ENCODE measurements at regions not wholly inside any gene's neighbourhood (a gene's known extent, or its start where the extent isn't known, plus 50 kb on each side); places are given as distances from the start of the nearest gene placed in this dataset.

GRCh38 chr3:182180654-182181385 is 469.1 kb downstream of the SOX2 start:
- DNase-seq, result peak; percentile 16
- WGBS (ENCODE audit: low lambda C conversion rate), result 62% methylated on average over 9 of the region's 9 CpGs
- no peaks in the 10 kb centered on the region for H4K20me1 ChIP-seq (ENCODE audit: insufficient read depth)
- H3K36me3 ChIP-seq (replicated peaks in 1 of 2; ENCODE audit: control insufficient read depth in 1 of 2, insufficient read depth in 2 of 2, low read length in 1 of 2), result no peaks in the 10 kb centered on the region
- no peaks in the 10 kb centered on the region for H3K9me3 ChIP-seq
- POLR2A ChIA-PET, result no interaction called here
- CTCF ChIA-PET, result interaction anchor here (0.9 to 1.2 kb wide), 3 partner anchors 10 to 463 kb away, joined by 3 to 4 read pairs (median 3); no protein-coding TSS in a partner anchor
- H3K9me2 ChIP-seq, result no peaks in the 10 kb centered on the region
- no peak overlapping the region for H3K27ac ChIP-seq (ENCODE audit: low read depth in 2 of 2, low read length in 1 of 2)
- H3K79me2 ChIP-seq (ENCODE audit: insufficient read depth), result no peaks in the 10 kb centered on the region
- H3K4me3 ChIP-seq (ENCODE audit: low read depth in 2 of 2, low read length in 1 of 2), result no peak overlapping the region
- H3K4me1 ChIP-seq (ENCODE audit: control insufficient read depth in 1 of 2, insufficient read depth in 2 of 2, low read depth in 1 of 2, low read length in 1 of 2), result peaks cover 4 to 6% of the 10 kb centered on the region in 2 experiments; a peak in 3 of 4 replicates
- no peaks in the 10 kb centered on the region for H3K27me3 ChIP-seq (ENCODE audit: insufficient read depth)
- H3K9ac ChIP-seq, result no peak overlapping the region
- TF ChIP-seq GATA2 (CRISPR knock-in tag; IDR thresholded peaks at IDR 0.05) (peak; percentile 92), RCOR1 (IDR thresholded peaks at IDR 0.05; ENCODE audit: low read length) (peak; percentile 64; the same call in 1 of the 2 replicates), EP300 (IDR thresholded peaks at IDR 0.05; ENCODE audit: borderline replicate concordance in 1 of 2, low read depth in 1 of 2, low read length in 1 of 2) (peak in 1 of 2 experiments; percentile 59; a peak in 1 of 4 replicates), RAD21 (IDR thresholded peaks at IDR 0.05; ENCODE audit: low read length) (no peak)
- no peak overlapping the region for H3K4me2 ChIP-seq
- no peak overlapping the region for H2AFZ ChIP-seq (ENCODE audit: low read depth)
- no peaks in the 10 kb centered on the region for H3F3A ChIP-seq (replicated peaks; ENCODE audit: insufficient read depth)

- Histone ChIP-seq H3K27me3 (ENCODE audit: insufficient read depth) (no peaks in the 10 kb centered on the region), H3F3A (replicated peaks; ENCODE audit: insufficient read depth) (no peaks in the 10 kb centered on the region), H3K27ac (ENCODE audit: low read depth in 2 of 2, low read length in 1 of 2) (no peak overlapping the region), H3K9ac (no peak overlapping the region), H2AFZ (ENCODE audit: low read depth) (no peak overlapping the region), H3K36me3 (replicated peaks in 1 of 2; ENCODE audit: control insufficient read depth in 1 of 2, insufficient read depth in 2 of 2, low read length in 1 of 2) (no peaks in the 10 kb centered on the region), H3K4me2 (no peak overlapping the region), H3K9me3 (no peaks in the 10 kb centered on the region), H3K9me2 (no peaks in the 10 kb centered on the region), H3K4me3 (ENCODE audit: low read depth in 2 of 2, low read length in 1 of 2) (no peak overlapping the region), H3K79me2 (ENCODE audit: insufficient read depth) (no peaks in the 10 kb centered on the region), H4K20me1 (ENCODE audit: insufficient read depth) (no peaks in the 10 kb centered on the region), H3K4me1 (ENCODE audit: control insufficient read depth in 1 of 2, insufficient read depth in 2 of 2, low read depth in 1 of 2, low read length in 1 of 2) (peaks cover 4 to 6% of the 10 kb centered on the region in 2 experiments; a peak in 3 of 4 replicates)
- ChIA-PET CTCF (no interaction called here), POLR2A (no interaction called here)
- DNase-seq, result no peak
- TF ChIP-seq RFX5 (IDR thresholded peaks at IDR 0.05; ENCODE audit: low read length), result no peak
- TF ChIP-seq USF2 (IDR thresholded peaks at IDR 0.05; ENCODE audit: borderline replicate concordance, low read depth, low read length), result no peak
- TF ChIP-seq MEF2A (IDR thresholded peaks at IDR 0.05; ENCODE audit: borderline replicate concordance, low read depth), result no peak
- no peak for TF ChIP-seq TAF1 (IDR thresholded peaks at IDR 0.05; ENCODE audit: borderline replicate concordance, low read depth, low read length)
- TF ChIP-seq SMC3 (IDR thresholded peaks at IDR 0.05; ENCODE audit: low read depth, low read length), result no peak
- no peak for TF ChIP-seq RXRA (IDR thresholded peaks at IDR 0.05; ENCODE audit: borderline replicate concordance, low read depth)
- TF ChIP-seq ELF1 (IDR thresholded peaks at IDR 0.05), result no peak
- no peak for TF ChIP-seq SIN3A (IDR thresholded peaks at IDR 0.05; ENCODE audit: borderline replicate concordance, low read depth, low read length)
- TF ChIP-seq CTCF (IDR thresholded peaks at IDR 0.05), result no peak
- no peak for TF ChIP-seq USF1 (IDR thresholded peaks at IDR 0.05; ENCODE audit: borderline replicate concordance, low read depth)
- TF ChIP-seq IRF3 (IDR thresholded peaks at IDR 0.05; ENCODE audit: low read depth, low read length), result no peak
- no peak for TF ChIP-seq JUND (IDR thresholded peaks at IDR 0.05)
- TF ChIP-seq RCOR1 (IDR thresholded peaks at IDR 0.05; ENCODE audit: low read length), result no peak
- no peak for TF ChIP-seq CHD2 (IDR thresholded peaks at IDR 0.05; ENCODE audit: low read length, partially characterized antibody)
- TF ChIP-seq FOXM1 (IDR thresholded peaks at IDR 0.05; ENCODE audit: low read depth), result no peak
- TF ChIP-seq PBX3 (IDR thresholded peaks at IDR 0.05), result no peak
- 61% methylated on average over 2 of the region's 5 CpGs for WGBS (ENCODE audit: low lambda C conversion rate)
These were observed 470.8 kb downstream of the SOX2 start for GRCh38 chr3:182182531-182182968.

Data from SK-N-SH (cell line).